DMS114 treated with DMSO at 0.1 percent for 48 hours (cell line): ENCODE measurements at regions not wholly inside any gene's neighbourhood (a gene's known extent, or its start where the extent isn't known, plus 50 kb on each side); places are given as distances from the start of the nearest gene placed in this dataset.
"Not testable (repeated sequence)": the region's sequence is repeated elsewhere in the genome, so short reads cannot be mapped to it uniquely, and the experiment has no call there.

Experiments used
- DNase-seq: peaks from one replicate; lab custom pipeline; 2025; ENCODE audit not compliant: unreplicated experiment; lab: John Stamatoyannopoulos, UW

- DNase-seq = no peak
Measured at GRCh38 chr4:81607950-81608349, 136.2 kb upstream of the RASGEF1B start.

- no peak for DNase-seq
Measured at GRCh38 chr4:81606801-81607501, 135.2 kb upstream of the RASGEF1B start.

DNA sequence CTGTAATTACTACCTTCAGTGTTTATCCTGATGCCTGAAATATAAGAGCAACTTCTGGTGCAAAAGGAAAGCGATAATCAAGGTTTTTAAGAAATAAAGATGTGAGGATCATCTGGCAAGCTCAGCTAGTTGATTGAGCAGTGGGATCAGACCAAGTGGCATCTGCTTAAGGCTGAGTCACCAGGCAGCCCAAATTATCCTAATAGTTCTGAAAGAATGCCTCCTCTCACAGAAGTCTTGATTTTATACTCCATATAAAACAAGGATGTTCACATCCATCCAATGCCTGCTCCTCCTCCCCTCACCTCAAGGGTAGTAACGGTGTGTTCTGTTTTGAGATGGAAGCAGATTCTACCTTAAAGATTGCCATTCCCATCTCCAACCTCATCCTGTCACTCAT is 134.5 kb upstream of the RASGEF1B start:
- DNase-seq = no peak

DNA sequence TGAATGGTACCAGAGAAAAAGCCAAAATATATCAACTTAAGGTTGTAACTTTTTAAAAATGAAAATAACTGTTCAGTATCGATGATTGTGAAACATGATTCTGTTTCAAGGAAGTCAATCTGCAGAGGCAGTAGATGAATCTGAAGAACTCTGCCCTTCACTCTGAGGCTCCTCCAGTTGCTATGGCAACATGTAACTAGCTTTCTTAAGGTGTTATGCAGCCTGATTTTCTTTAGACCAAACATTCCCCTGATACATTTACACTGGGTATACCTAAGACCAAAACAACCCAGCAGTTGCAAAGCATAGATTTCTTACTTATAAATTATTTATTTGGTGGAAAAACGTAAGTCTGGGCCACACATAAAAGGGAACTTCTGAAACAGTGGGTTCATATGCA is 133.6 kb upstream of the RASGEF1B start:
- no peak for DNase-seq

DNA sequence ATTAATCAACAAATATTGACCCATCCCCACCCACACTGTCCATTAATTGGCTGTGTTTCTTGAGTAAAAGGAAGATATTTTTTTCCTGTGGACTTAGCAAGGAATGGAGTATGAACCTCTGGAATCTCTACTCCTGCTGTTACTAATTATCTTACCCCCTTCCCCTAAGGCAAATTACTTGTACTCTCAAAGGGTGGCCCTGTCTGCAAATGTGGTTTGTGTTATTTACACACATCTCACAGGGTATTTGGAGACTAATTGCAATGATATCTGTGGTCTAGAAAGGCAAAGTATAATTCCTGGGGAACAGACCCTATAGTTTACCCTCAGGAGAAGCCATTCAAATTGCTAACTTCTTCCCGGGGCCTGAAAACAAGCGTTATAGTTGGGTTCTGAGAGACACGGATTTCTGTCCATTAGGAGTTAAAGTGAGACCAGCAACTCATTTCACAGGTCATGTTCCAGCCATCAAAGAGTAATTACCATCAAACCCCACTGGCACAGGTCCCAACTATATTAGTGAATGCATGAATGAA is 133.0 kb upstream of the RASGEF1B start:
- DNase-seq = no peak

DNA sequence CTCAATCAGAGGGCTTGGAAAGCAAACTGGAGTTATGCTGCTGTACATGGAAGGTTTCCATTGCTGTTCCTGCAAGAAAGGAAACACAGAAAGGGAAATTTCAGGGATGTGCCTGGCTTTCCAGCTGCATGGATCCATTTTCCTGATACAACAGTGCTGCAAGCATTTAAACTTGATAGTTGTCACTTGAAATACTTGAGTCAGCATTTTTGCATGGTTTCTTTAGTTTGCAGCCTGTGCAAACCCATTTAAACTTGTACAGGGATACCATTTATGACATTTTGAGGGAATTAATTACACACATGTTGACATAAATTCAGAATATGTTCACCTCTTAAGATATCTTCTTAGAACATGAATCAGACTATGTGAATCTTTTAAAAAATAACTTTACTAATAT is 131.1 kb upstream of the RASGEF1B start:
- no peak for DNase-seq

- DNase-seq = no peak
Measured at GRCh38 chr4:81601358-81601694, 129.6 kb upstream of the RASGEF1B start.

- no peak for DNase-seq
Measured at GRCh38 chr4:81600520-81601357, 129.0 kb upstream of the RASGEF1B start.

DNA sequence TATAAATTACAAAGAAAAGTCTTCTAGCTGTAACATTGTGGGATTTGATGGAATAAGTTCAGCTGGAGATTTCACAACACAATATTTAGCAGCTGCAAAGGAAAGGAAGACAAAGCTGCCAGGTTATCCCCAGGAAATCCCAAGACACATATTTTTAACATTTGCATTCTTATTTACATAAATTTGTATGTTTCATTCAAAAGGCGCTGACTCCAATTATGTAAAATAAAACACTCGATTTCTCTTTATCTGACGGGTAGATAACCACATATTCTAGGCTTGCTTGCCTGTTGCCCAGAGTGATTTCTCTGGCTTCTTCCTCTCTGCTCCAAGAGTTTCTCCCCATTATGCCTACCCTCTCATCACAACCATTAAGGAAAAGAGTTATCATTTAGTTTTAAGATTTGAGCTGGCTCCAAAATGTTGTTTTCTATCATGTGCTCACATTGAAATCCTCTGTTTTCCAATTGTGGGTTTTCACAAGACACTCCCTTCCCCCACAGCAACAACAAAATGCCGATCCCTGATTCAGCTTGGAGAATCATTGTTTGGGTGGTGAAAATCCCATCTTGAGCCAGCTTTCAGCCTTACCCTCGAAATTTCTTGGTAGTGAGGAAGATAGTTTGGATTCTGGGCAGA is 128.2 kb upstream of the RASGEF1B start:
- no peak for DNase-seq

GRCh38 chr4:81595798-81596610 is 124.3 kb upstream of the RASGEF1B start:
- no peak for DNase-seq

GRCh38 chr4:81595287-81595686 is 123.6 kb upstream of the RASGEF1B start:
- DNase-seq = no peak

GRCh38 chr4:81594490-81595159 is 122.9 kb upstream of the RASGEF1B start:
- no peak for DNase-seq

DNA sequence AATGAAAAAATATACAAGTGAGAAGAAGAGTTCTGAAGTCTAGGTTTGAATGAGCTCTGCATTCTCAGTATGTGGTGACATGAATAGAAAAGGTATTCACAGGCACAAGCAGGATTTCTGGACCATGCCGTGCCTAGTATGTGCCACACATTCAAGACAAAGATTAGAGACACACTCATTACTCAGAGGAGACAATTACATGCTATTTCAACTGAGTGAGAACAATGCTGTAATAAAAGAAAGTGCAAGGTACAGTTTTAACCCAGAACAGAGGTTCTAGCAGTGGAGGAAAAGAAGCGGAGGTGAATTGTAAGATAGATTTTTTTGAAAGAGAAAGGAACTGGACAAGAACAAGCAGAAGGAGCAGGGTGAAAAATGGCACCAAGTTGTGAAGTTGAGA is 121.0 kb upstream of the RASGEF1B start:
- DNase-seq = no peak

DNA sequence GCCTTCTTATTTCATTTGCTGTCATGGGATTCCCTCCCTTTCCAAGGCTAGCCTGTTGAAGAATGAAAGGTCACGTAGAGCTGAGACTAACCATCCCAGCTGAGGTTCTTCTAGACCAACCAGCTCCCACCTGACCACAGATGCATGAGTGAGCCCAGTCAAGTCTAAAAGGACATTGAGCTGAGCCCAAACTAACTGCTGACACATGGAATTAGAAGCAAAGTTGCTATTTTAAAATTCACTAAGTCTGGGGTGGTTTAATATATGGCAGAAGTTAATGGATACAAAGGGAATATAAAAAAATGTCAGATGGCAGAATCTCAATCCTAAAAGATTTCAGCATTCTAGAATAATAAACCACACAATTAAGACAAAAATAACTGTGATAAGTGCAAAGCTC is 118.9 kb upstream of the RASGEF1B start:
- no peak for DNase-seq

DNA sequence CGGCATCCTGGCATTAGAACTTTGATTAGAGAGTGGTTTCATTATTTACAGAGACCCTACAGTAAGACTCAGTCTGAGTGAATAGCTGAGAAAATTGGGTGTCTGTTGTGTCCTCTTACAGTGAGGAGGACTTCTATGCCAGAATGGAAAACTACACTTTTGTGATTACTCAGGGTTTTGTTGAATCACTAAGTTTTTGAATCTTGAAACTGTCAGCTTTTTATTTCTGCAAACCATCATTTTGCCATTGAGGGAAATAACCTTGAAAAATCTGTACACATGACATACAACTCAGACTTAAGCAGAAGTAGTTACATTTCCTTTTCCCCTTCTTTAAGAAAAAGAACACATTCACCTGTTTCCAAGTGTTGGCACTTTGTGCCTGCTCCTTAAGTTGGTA is 117.6 kb upstream of the RASGEF1B start:
- DNase-seq = no peak

DNA sequence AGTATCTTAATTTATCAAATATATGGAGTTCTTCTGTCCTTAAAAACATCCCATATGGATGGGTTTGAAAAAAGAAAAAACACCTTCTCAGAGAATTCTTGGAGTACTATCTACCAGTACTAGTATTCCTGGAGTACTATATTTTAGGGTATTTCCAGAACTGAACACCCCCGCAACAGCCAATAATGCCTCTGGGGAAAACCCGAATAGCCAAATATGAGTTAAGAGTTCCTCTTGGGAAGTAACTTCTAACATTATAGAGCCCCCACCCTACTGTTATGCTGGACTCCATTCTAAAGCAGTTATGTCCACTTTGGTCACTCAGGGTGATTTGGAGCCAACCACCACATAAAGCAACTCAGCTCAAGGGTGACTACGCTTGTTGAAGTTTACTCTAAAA is 115.0 kb upstream of the RASGEF1B start:
- DNase-seq = no peak

DNA sequence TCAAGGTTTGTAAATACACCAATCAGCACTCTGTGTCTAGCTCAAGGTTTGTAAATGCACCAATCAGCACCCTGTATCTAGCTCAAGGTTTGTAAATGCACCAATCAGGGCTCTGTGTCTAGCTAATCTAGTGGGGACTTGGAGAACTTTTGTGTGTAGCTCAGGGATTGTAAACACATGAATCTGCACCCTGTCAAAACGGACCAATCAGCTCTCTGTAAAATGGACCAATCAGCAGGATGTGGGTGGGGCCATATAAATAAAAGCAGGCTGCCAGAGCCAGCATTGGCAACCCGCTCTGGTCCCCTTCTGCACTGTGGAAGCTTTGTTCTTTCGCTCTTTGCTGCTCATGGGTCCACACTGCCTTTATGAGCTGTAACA is 109.3 kb upstream of the RASGEF1B start:
- not testable (repeated sequence) for DNase-seq

DNA sequence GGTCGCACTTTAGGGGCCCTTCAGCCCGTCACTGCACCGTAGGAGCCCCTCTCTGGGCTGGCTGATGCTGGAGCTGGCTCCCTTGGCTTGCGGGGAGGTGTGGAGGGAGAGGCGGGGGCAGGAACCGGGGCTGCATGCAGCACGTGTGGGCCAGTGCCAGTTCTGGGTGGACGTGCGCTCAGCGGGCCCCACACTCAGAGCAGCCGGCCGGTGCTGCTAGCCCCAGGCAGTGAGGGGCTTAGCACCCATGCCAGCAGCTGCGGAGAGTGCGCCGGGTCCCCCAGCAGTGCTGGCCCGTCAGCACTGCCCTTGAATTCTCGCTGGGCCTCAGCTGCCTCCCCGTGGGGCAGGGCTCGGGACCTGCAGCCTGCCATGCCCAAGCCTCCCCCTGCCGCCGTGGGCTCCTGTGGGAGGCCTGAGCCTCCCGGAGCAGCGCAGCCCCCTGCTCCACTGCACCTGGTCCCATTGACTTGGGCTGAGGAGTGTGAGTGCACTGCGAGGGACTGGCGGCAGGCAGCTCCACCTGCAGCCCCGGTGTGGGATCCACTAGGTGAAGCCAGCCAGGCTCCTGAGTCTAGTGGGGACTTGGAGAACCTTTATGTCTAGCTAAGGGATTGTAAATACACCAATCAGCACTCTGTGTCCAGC is 108.8 kb upstream of the RASGEF1B start:
- DNase-seq = no peak

DNA sequence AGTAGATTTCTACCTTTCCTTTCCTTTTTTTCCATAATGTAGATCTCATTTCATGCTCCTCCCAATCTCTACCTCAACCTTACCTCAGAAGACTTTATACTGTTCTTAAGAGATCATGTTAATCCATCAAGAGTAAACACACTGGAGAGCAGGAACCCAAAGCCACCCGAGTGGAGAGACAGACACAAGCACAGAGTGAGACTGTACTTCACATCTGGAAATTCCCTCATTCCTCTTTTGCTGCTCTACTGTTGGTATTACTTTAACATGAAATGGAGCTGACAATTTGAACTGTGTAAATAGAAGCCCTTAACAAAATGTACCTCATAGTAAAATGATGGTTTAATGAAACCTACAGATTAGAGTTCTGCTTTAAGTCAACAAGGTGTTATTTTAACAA is 105.7 kb upstream of the RASGEF1B start:
- DNase-seq = no peak

GRCh38 chr4:81574991-81575390 is 103.3 kb upstream of the RASGEF1B start:
- no peak for DNase-seq
